GM19468 (cell line): ENCODE measurements at regions not wholly inside any gene's neighbourhood (a gene's known extent, or its start where the extent isn't known, plus 50 kb on each side); places are given as distances from the start of the nearest gene placed in this dataset.

Experiments
- ATAC-seq: cut with Tn5 transposase; IDR thresholded peaks from one replicate; pipeline ENCODE4 v1.9.1; 2021; ENCODE audit warnings: mild to moderate bottlenecking, moderate library complexity, moderate number of reproducible peaks; ENCODE audit not compliant: unreplicated experiment; ENCODE audit errors: extremely low read depth

GRCh38 chr18:61039251-61039650 is 294.0 kb upstream of the CDH20 start:
- no peak for ATAC-seq

- no peak for ATAC-seq
Measured at GRCh38 chr18:61047794-61048193, 285.4 kb upstream of the CDH20 start.

- no peak for ATAC-seq
Measured at GRCh38 chr18:61057443-61057842, 275.8 kb upstream of the CDH20 start.

- ATAC-seq: no peak
Measured at GRCh38 chr18:61062258-61062657, 271.0 kb upstream of the CDH20 start.

GRCh38 chr18:61064911-61065310 is 268.3 kb upstream of the CDH20 start:
- ATAC-seq: no peak

GRCh38 chr18:61076986-61077385 is 256.2 kb upstream of the CDH20 start:
- no peak for ATAC-seq

GRCh38 chr18:61079714-61080113 is 253.5 kb upstream of the CDH20 start:
- ATAC-seq: no peak

- ATAC-seq: no peak
Measured at GRCh38 chr18:61080954-61081528, 252.2 kb upstream of the CDH20 start.

GRCh38 chr18:61082976-61083630 is 250.1 kb upstream of the CDH20 start:
- no peak for ATAC-seq

GRCh38 chr18:61085036-61085435 is 248.2 kb upstream of the CDH20 start:
- no peak for ATAC-seq

GRCh38 chr18:61085761-61086160 is 247.5 kb upstream of the CDH20 start:
- no peak for ATAC-seq

GRCh38 chr18:61086657-61087056 is 246.6 kb upstream of the CDH20 start:
- no peak for ATAC-seq

- ATAC-seq: no peak
Measured at GRCh38 chr18:61091379-61091778, 241.9 kb upstream of the CDH20 start.

- no peak for ATAC-seq
Measured at GRCh38 chr18:61093965-61094364, 239.3 kb upstream of the CDH20 start.

- ATAC-seq: no peak
Measured at GRCh38 chr18:61096226-61096625, 237.0 kb upstream of the CDH20 start.

GRCh38 chr18:61107113-61107512 is 226.1 kb upstream of the CDH20 start:
- no peak for ATAC-seq

GRCh38 chr18:61108706-61109105 is 224.5 kb upstream of the CDH20 start:
- no peak for ATAC-seq

GRCh38 chr18:61123309-61123708 is 209.9 kb upstream of the CDH20 start:
- ATAC-seq: no peak

GRCh38 chr18:61127714-61128467 is 205.3 kb upstream of the CDH20 start:
- no peak for ATAC-seq

- no peak for ATAC-seq
Measured at GRCh38 chr18:61129001-61129400, 204.2 kb upstream of the CDH20 start.

- ATAC-seq: no peak
Measured at GRCh38 chr18:61132031-61132430, 201.2 kb upstream of the CDH20 start.

GRCh38 chr18:61133783-61134182 is 199.4 kb upstream of the CDH20 start:
- ATAC-seq: no peak
